Heart left ventricle (tissue), 16 donors: ENCODE measurements at regions not wholly inside any gene's neighbourhood (a gene's known extent, or its start where the extent isn't known, plus 50 kb on each side); places are given as distances from the start of the nearest gene placed in this dataset.

ENCODE experiments used
- ATAC-seq, 4 donors: fragments of 200-7000 bp; cut with Tn5 transposase; one replicate each; pipeline ENCODE4 v1.9.1; 2020 to 2022; ENCODE audit warnings: moderate library complexity in 4 of 4, mild to moderate bottlenecking in 3 of 4, moderate number of reproducible peaks in 1 of 4
- DNase-seq, 5 donors: peaks; one replicate each; pipeline ENCODE4 v3.0.0-alpha.2; 2020
- H3K27ac ChIP-seq, 12 donors: fragments of 200-600 bp; sonication (generic) in 4 of 12; one replicate each; pipeline versions ENCODE4 v1.5.0 to v1.8.0; 2016 to 2022; ENCODE audit warnings: mild to moderate bottlenecking in 2 of 12
- H3K27me3 ChIP-seq, 9 donors: fragments of 200-600 bp; sonication (generic) in 2 of 9; one replicate each; pipeline versions ENCODE4 v1.5.1 to v1.8.0; 2016 to 2022; ENCODE audit warnings: mild to moderate bottlenecking in 3 of 9
- H3K36me3 ChIP-seq, 9 donors: fragments of 200-600 bp; sonication (generic) in 2 of 9; one replicate each; pipeline versions ENCODE4 v1.5.0 to v1.8.0; 2018 to 2022; ENCODE audit warnings: mild to moderate bottlenecking in 2 of 9
- H3K4me1 ChIP-seq, 12 donors: fragments of 200-600 bp; sonication (generic) in 4 of 12; one replicate each; pipeline versions ENCODE4 v1.5.0 to v1.8.0; 2016 to 2022; ENCODE audit warnings: mild to moderate bottlenecking in 3 of 12
- H3K4me3 ChIP-seq, 12 donors: fragments of 200-600 bp; sonication (generic) in 4 of 12; one replicate each; pipeline versions ENCODE4 v1.5.0 to v1.8.0; 2017 to 2022; ENCODE audit warnings: mild to moderate bottlenecking in 9 of 12, moderate library complexity in 4 of 12
- H3K9me3 ChIP-seq, 12 donors: fragments of 200-600 bp; sonication (generic) in 4 of 12; one replicate each; pipeline versions ENCODE4 v1.5.0 to v1.8.0; 2016 to 2022; ENCODE audit warnings: mild to moderate bottlenecking in 1 of 12
- POLR2A ChIP-seq, 2 donors: fragments of 450-650 bp; IDR thresholded peaks; one replicate each; pipeline ENCODE4 v1.6.1; 2017; ENCODE audit warnings: antibody characterized with exemption in 2 of 2, mild to moderate bottlenecking in 2 of 2, moderate library complexity in 2 of 2
- WGBS, 4 donors: extraction: QIAGEN DNeasy Blood & Tissue Kit in 2 of 4; methylation state at CpG; one replicate each; pipeline versions ENCODE4 v1.1.5 to v1.1.7; 2013 to 2018; 5-methylcytosine and 5-hydroxymethylcytosine counted together
- intact Hi-C, 10 donors: fragments of 100-400 bp; cut with DNase I; formaldehyde crosslinking; loops; one replicate each; pipeline versions ENCODE4 v1.11.1 to v1.14.2; 2022
- TF ChIP-seq, protein P1 (sequence below), 12 donors: fragments of 200-600 bp; sonication (generic) in 4 of 12; IDR thresholded peaks; one replicate each; pipeline versions ENCODE4 v1.5.0 to v1.8.0; 2018 to 2022; ENCODE audit warnings: antibody characterized with exemption in 12 of 12, mild to moderate bottlenecking in 5 of 12
- donor health status: ischemic (EF 13 %, LVEDD 7.1; RV severe dilation, severe dysfunction).
- donor health status: healthy with polysubstance abuse.
- donor health status: DM: no; HTN: yes; CAD: no.
- donor health status: DM: no; HTN: no; CAD: no.
- donor health status: ischemic (EF 25% LVEDD 6.9; RV normal size, moderate dysfunction).
- donor health status: ischemic (EF 25% LVEDD 5.7; RV mildly dilated, moderate dysfunction).
- donor health status: healthy.
- donor health status: DM: yes; HTN: yes; CAD: no.
- donor health status: ischemic (EF 35%, LVEDD 5.7; RV mildly dilated, moderate dysfunction).
- donor health status: nonischemic (EF 11% LVEDD 7.7; RV severe dilation, severe dysfunction).
- donor health status: DM: yes; HTN: yes; CAD: no.
- donor health status: PGD.
- donor health status: ischemic (EF 29% LVEDD 5.4; RV normal size, mild dysfunction).
- donor health status: nonischemic (EF 23%, LVEDD 6.1; RV moderate dilation, normal function).

DNA sequence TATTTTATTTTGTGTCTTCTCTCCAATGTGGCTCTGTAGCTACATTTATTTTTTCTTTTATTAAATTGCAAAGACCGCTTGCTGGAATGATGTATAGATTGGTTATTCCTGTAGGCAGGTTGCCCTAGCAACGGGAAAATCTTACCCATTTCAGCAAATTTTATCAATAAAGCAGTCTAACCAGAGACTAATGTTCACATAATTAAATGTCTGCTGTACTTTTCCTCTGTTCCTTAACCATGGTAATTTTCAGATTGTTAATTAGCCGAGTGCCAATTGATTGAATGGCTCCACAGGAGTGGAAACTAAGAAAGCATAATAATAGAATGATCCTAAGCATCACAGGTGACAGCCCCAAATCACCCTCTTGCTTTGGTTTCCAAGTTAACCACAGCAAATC is 134.8 kb downstream of the BASP1 start:
- Histone ChIP-seq H3K4me3 (no peak overlapping the region), H3K36me3 (no peaks in the 10 kb centered on the region), H3K4me1 (no peaks in the 10 kb centered on the region), H3K9me3 (no peaks in the 10 kb centered on the region), H3K27ac (no peak overlapping the region), H3K27me3 (no peaks in the 10 kb centered on the region)
- WGBS, 4 donors: 51 to 75% (median 70%) methylated on average over 3 of the region's 3 CpGs
- ATAC-seq (no peak), DNase-seq (no peak)
- TF ChIP-seq, protein P1, sequence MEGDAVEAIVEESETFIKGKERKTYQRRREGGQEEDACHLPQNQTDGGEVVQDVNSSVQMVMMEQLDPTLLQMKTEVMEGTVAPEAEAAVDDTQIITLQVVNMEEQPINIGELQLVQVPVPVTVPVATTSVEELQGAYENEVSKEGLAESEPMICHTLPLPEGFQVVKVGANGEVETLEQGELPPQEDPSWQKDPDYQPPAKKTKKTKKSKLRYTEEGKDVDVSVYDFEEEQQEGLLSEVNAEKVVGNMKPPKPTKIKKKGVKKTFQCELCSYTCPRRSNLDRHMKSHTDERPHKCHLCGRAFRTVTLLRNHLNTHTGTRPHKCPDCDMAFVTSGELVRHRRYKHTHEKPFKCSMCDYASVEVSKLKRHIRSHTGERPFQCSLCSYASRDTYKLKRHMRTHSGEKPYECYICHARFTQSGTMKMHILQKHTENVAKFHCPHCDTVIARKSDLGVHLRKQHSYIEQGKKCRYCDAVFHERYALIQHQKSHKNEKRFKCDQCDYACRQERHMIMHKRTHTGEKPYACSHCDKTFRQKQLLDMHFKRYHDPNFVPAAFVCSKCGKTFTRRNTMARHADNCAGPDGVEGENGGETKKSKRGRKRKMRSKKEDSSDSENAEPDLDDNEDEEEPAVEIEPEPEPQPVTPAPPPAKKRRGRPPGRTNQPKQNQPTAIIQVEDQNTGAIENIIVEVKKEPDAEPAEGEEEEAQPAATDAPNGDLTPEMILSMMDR (IDR thresholded peaks at IDR 0.05): no peak
- TF ChIP-seq POLR2A (IDR thresholded peaks at IDR 0.05): no peak
- intact Hi-C loops: no loop called here

DNA sequence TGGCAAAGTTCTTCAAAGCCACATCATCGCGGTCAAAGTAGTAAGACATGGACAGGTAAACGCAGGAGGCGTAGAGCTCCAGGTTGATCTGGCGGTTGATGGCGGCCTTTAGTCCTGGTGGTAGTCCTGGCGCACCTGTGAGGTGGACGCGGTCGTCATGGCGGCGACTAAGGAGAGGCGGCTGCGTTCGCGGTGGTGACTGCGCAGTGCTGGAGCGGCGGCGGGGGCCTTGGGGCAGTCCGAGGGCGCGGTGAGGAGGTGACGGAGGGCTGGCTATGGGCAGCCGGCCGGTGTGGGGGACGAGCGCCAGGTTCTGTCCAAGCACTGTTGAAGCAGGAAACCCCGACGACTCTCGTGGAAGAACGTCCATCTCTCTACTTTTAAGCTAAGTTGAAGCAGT is 136.8 kb downstream of the BASP1 start:
- H3K36me3 ChIP-seq: no peaks in the 10 kb centered on the region
- H3K27me3 ChIP-seq: no peaks in the 10 kb centered on the region
- intact Hi-C loops: no loop called here
- peaks cover 0 to 4% (median 0%) of the 10 kb centered on the region in 12 donors for H3K9me3 ChIP-seq
- H3K27ac ChIP-seq: no peak overlapping the region
- DNase-seq (no peak), ATAC-seq (no peak)
- 95 to 96% (median 95%) methylated on average over 32 of the region's 32 CpGs for WGBS, 4 donors
- H3K4me3 ChIP-seq: no peak overlapping the region
- TF ChIP-seq POLR2A (IDR thresholded peaks at IDR 0.05): no peak
- TF ChIP-seq, protein P1 (IDR thresholded peaks at IDR 0.05): no peak
- H3K4me1 ChIP-seq: no peaks in the 10 kb centered on the region

GRCh38 chr5:17355586-17356346 is 138.3 kb downstream of the BASP1 start:
- intact Hi-C loops: no loop called here
- Histone ChIP-seq H3K27ac (no peak overlapping the region), H3K27me3 (no peaks in the 10 kb centered on the region), H3K36me3 (no peaks in the 10 kb centered on the region), H3K4me3 (no peak overlapping the region), H3K9me3 (peaks cover 0 to 4% (median 0%) of the 10 kb centered on the region in 12 donors), H3K4me1 (no peaks in the 10 kb centered on the region)
- TF ChIP-seq POLR2A (IDR thresholded peaks at IDR 0.05): no peak
- TF ChIP-seq, protein P1 (IDR thresholded peaks at IDR 0.05): no peak
- WGBS, 4 donors: 73 to 78% (median 76%) methylated on average over 3 of the region's 3 CpGs
- DNase-seq (no peak), ATAC-seq (no peak)

GRCh38 chr5:17356551-17356950 is 139.1 kb downstream of the BASP1 start:
- H3K4me3 ChIP-seq: no peak overlapping the region
- peaks cover 0 to 4% (median 0%) of the 10 kb centered on the region in 12 donors for H3K9me3 ChIP-seq
- DNase-seq (no peak), ATAC-seq (no peak)
- H3K4me1 ChIP-seq: no peaks in the 10 kb centered on the region
- H3K27ac ChIP-seq: no peak overlapping the region
- no peak for TF ChIP-seq POLR2A (IDR thresholded peaks at IDR 0.05)
- TF ChIP-seq, protein P1 (IDR thresholded peaks at IDR 0.05): no peak
- H3K36me3 ChIP-seq: no peaks in the 10 kb centered on the region
- no peaks in the 10 kb centered on the region for H3K27me3 ChIP-seq
- 59 to 68% (median 64%) methylated on average over 1 of the region's 1 CpG for WGBS, 4 donors
- intact Hi-C loops: no loop called here
